ENCODE measurements at regions not wholly inside any gene's neighbourhood (a gene's known extent, or its start where the extent isn't known, plus 50 kb on each side); places are given as distances from the start of the nearest gene placed in this dataset.
"Not testable (repeated sequence)": the region's sequence is repeated elsewhere in the genome, so short reads cannot be mapped to it uniquely, and the experiment has no call there.

DNA sequence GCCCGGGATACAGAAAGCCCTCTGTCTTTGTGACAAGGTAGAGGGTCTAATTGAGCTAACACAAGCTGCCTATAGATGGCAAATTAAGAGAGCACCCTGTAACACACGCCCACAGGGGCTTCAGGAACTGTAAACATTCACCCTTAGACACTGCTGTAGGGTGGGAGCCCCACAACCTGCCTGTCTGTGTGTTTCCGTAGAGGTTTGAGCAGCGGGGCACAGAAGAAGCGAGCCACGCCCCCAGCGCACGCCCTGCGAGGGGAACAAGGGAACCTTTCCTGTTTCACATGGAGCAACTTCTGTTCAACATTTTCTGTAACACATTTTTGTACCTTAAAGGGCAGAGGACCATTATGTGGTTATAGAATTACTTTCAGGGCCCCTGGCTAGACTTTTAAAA is 231.7 kb upstream of the EXOC2 start:
- no peak for DNase-seq

DNA sequence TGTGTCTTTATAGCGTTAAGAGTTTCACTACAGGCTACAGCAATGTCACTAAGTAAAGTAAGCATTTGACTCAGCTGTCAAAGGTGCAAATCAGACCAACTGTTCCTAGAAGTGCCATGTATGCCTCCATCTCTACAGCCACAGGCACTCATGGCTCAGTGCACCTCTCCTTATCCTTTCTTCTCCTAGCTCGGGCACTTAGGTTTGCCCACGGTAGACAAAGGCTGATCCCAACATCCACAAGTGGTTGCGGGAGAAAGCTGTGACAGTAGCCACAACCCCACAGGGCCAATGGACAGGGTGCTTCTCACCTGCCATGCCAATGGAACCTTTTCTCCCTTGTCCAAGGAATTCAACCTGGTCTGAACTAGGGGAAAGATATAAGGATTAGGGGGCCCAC is 228.5 kb upstream of the EXOC2 start:
- no peak for DNase-seq

DNA sequence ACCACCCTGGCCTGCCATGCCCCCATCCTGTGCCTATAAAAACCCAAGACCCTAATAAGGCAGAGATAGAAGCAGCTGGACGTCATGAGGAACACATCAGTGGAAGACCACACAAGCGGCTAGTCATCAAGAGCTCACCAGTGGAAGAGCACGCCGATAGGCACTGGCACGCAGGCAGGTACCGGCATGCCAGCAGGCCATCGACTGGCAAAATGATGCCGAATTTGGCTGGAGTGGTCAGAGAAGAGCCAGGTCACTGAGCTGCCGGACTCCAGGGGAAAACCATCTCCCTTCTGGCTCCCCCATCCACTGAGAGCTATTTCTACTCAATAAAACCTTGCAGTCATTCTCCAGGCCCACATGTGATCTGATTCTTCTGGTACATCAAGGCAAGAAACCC is 227.6 kb upstream of the EXOC2 start:
- DNase-seq, result no peak

DNA sequence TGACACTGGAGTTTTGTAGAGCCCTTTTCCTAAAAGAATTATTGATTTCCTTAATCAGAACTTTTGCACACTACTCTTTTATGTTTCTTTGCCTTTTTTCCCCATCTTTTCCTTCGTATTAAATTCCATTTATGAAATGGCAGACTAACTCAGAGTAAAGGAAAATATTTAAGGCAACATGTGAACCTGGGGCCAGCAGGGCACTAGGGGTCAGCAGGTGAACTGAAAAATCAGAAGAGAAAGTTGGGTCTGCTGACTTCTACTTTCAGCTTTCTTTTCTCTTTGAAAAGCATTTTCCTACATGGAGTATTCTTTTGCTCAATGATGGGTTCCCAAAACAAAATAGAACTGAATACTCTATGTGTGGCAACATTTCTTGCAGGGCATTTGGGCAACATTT is 226.6 kb upstream of the EXOC2 start:
- DNase-seq, result no peak

DNA sequence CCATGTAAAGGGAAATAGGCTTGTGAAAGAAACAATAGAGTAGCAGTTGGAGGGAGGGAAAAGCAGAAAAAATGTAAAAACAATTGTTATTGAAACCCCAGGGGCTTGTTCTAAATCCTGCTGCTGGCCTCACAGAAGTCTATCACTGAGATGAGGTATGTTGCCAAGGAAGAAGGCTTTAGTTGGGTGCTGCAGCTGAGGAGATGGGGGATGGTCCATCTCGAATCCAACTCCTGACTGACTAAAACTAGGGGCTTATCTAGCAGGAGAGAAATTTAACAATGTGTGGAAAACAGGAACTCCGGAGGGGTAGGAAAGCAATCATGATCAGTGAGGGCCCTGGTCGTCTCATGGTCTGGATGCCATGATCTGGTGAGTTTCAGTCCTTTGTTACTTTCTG is 225.0 kb upstream of the EXOC2 start:
- DNase-seq, result no peak

DNA sequence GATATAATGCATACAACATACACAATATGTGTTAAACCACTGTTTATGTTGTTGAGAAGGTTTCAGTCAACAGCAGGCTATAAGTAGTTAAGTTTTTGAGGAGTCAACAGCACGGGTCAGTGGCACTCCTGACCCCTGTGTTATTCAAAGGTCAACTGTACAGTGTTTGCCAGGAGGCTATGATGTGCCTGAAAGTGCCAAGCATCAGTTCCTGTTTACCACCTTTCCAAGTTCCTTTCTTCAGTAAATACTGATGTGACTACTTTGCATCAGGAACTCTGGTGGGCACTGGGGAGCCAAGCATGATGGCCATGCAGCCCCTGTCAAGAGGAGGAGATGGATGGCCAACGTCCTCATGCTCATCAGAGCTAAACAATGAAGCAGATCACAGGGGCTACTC is 224.4 kb upstream of the EXOC2 start:
- no peak for DNase-seq

DNA sequence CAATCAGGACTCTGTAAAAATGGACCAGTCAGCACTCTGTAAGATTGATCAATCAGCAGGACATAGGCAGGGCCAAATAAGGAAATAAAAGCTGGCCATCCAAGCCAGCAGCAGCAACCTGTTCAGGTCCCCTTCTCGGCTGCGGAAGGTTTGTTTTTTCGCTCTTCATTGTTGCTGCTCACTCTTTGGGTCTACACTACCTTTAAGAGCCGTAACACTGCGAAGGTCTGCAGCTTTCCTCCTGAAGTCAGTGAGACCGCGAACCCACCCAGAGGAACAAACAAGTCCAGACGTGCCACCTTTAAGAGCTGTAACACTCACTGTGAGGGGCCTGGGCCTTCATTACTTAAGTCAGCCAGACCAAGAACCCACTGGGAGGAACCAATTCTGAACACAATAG is 223.2 kb upstream of the EXOC2 start:
- no peak for DNase-seq

DNA sequence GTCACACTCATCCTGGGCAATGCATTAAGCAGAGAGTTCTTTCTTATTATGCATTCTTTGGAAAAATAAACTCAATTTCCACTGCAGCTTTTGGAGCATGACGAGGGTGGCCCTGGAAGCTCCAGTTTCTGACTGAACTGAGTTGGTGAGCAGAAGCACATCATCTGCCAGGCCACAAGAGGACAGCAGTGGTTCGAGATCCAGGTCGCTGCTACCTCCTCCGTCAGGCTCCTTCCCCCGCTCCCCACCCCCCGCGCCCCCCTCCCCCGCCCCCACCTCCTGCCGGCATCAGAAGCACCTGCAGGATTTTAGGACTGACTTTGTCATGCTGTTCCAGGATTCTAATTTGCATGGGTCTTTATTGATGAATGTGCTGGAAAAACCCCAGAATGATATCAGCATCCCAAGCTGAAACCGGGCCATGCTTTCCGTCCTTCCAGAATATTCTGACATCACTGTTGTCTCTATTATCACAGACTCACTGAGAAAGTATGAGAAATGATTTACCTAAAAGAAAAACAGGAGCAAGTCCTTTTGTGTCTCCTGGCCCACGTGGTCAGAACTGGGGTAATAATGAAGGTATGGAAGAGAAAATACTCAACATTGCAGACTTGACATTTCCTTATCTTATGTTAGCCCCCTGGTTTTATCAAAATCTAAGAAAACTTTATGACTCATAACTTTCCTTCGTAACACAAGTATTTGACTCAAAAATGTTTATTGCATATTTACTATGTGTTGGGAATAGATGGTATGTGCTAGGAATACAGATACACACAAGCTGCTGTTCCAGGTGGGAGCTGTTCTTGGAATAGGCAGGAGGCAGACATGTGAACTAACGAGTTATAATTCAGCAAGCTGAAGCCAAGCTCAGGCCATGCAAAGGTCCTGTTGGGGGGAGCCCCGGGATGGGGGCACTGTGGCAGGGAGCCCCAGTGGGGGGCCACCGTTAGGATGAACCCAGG is 220.2 kb upstream of the EXOC2 start:
- DNase-seq, result peak; percentile 4

DNA sequence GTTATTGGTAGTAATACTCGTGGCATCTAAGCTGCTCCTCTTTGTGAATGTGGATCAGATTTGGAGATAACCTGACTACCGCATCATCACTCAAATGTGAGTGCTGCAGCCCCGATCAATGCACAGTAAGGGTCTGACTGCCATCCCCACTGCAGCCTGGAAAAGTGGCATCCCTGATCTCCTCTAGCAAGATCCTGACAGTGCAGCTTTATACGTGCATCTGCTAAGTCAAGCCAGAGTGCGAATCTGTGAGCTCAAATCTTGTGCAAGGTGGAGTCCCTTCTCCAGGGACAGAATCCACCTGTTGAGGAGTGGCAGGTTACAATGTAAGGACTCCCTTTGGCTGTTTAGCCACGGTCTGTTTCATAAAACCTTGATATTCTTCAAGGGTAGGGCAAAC is 215.0 kb upstream of the EXOC2 start:
- DNase-seq, result no peak

DNA sequence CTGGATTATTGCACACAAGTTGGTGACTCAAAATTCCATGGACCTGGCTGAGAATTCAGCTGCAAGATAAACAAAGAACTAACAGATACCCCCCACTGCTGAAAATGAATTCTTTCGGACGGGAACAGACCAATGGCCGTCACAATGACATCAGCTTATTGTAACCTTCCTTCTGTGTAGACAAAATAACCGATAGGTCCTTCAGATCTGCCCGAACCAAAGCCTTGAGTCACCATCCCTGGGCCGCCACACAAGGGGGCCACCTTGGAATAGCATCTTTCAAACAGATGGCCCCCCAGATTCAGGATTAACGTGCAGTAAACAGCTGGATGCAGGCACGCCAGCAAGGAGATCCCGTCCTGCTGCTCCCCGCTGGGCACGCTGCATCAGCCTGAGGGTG is 214.0 kb upstream of the EXOC2 start:
- DNase-seq, result no peak

DNA sequence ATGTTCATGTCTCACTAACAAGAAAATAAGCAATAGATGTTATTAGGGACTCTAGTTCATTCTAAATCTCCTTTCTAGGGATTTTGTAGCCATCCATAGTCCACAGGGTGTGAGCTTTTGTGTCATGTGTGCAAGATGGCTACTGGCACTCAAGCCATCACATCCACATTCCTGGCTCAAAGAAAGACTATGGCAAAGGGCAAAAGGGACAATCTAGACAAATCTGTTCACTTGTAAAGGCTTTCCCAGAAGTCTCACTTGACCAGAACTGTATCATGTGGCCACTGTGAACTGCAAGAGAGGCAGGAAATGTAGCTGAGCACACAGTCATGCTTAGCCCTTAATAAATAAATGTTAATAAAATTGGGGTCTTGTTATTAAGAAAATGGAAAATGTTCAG is 212.6 kb upstream of the EXOC2 start:
- no peak for DNase-seq

DNA sequence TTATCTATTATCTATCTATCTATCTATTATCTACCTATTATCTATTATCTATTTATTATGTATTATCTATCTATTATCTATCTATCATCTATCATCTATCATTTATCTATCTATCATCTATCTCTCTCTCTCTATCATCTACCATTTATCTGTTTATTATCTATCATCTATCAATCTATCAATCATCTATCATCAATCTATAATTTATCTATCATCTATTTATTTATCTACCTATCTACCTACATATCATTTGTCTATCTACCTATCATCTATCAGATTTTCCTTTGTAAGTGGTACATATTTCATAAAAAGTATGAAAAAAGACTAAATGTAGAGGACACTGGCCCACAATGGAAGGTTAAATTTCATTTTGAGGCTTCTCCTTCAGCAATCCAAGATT is 212.1 kb upstream of the EXOC2 start:
- no peak for DNase-seq

DNA sequence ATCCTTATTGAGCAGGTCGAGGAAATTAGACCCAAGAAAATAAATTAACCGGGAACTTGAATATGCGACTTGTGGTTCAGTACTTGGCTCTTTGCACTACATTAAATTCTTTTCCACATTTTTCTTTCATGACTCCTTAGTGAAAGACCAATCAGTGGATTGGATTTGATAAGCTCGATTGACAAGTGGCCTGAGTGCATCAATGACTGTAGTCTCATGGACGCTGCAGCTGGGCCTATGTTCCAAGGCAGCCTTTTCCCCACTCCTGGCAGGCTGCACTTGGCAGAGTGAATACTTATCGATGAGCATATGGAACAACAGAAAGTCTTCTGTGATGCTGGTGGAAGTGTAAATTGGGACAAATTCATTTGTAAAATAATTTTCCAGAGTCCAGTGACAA is 210.8 kb upstream of the EXOC2 start:
- no peak for DNase-seq

DNA sequence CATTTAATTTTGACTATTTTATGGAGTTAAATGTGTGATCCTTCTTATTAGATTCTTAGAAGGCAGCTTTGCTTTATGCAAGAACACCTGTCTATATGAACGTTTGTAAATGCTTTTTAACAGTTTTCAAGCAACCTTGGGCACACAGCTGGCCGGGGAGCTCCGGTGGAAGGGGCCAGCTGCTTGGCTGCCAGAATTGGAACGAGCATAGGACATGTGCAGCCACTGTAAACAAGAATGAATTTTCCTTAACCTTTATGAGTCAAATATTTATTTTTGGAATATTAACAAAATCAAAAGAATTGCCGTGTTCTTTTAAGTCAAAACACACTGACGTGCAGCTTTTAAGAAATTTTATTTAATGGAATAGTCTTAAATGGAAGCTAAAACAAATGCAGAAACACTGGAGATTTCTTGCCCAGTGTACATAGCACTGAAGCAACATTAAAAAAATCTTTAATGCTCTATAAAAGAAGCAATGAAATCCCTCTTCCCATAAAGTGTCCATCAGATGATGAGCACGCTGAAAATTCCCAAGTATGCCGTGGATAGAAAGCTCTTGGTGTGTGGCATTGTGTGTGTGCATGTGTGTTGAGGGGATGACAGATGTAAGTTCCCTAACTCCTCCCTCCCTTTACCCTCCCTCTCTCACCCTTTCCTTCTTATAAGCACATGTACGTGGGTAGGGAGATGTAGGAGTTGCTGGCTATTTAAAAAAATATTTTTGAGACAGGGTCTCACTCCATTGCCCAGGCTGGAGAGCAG is 208.9 kb upstream of the EXOC2 start:
- no peak for DNase-seq

DNA sequence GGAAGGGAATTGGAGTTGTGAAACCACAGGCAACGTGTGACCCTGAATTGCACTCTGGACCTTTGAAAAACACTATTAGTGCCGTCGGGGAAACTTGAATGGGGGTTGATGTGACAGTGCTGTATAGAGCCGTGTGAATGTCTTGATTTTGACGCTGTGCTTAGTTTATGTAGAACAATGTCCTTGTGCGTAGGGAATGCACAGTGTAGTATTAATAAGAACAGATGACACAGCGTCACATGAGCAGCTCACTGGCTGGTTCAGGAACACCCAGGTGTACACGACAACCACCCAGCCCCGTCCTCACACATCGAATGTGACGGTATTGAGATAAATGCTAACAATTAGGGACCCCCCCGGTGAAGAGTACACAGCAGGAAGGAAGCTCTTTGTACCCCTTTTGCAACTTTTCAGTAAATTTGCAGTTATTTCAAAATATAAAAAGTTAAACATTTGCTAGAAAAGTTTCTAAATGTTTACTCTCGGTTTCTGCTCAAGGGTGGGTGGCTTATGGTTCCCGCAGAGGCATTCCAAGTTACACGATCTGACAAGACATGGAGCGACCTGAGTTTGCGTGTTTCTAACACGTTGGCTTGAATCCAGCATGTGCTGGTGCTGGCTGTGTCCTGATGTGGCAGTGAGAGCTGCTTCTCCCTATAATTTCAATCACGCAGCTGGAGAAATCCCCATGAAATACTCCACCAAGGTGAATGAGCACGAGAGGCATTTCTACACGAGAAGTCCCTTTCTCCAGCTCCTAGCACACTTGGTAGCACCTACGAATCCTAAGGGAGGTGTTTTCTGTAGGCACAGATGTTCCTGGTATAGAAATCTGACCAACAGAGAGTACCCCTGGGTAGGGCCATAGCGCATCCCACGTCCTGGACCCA is 208.0 kb upstream of the EXOC2 start:
- DNase-seq, result no peak

DNA sequence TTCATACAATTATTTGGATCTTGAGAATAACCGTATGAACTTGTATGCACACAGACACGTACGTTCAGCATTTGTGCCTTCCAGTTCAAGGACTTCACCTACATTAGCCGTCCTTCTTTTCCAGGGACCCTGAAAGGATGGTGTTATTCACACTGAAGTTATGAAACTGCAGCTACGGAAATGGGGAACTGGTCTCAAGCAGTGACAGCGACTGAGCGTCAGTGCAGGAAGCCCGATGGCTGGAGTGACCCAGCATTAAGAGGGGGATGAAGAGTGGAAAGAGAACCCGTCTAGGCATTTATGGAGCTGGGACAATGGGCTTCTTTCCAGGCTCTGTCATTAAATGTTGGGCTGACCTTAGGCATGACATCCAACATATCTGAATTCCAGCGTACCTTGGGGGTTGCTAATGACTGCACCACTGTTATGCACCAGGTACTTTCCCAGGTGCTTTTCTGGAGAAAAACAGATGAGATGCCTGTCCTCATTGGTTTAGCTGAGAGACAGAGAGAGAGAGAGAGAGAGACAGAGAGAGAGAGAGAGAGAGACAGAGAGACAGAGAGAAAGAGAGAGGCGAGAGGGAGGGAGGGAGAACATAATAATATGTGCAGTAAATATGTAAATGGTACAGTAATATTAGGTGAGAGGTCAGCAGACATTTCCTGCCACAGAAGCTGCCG is 204.7 kb upstream of the EXOC2 start:
- no peak for DNase-seq

DNA sequence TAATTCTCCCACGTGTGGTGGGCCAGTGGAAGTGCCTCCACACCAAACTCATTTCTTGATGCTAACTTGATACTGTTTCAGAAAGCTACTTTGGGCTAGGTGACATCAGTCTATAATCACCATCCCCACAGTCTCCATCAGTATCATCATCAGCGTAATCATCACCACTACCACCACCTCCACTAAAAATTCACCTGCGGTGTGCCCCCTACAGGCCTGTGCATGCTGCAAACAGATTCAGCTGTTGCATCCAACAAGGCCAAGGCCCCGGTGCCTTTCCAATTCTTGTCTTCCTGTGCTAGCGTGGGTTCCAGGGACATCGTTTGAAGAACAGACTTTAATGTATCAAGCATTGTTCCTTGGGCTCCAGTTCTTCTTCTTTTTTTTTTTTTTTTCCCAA is 201.3 kb upstream of the EXOC2 start:
- no peak for DNase-seq

DNA sequence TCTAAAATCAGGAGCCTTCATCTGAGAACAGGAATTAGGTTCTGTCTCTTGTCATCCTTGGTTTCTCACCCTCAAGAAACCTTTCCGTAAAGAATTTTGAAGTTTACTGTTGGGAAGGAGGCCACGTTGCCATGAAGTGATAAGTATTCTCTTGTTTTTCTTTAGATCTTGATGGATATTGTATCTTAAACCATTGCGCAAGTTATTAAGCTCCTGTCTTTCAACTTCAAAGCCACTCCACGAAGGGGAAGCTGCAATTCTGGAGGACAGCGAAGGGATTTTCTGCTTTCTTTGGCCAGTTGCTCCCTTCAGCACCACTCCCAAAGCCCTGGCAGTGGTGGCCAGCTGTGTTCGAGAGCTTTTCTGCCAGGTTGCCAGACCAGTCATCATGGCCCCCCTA is 198.1 kb upstream of the EXOC2 start:
- DNase-seq, result no peak

DNA sequence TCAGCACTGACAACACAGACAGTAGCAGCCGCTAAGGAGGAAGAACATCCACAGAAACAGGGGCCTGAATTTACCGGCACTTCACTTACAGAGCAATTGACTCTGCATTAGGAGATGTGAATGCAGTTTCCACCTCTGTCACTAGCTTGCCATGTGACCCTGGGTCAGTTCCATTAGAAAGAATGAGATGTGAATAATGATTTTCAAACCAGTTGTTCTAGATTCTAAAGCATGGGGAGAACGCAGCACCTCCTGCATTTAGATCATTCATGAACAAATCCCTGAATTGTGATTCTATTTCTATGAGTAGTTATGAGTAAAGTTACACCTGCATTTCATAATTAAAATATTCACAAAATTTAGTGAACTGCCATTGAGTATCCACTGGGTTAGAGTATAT is 197.3 kb upstream of the EXOC2 start:
- DNase-seq, result no peak

DNA sequence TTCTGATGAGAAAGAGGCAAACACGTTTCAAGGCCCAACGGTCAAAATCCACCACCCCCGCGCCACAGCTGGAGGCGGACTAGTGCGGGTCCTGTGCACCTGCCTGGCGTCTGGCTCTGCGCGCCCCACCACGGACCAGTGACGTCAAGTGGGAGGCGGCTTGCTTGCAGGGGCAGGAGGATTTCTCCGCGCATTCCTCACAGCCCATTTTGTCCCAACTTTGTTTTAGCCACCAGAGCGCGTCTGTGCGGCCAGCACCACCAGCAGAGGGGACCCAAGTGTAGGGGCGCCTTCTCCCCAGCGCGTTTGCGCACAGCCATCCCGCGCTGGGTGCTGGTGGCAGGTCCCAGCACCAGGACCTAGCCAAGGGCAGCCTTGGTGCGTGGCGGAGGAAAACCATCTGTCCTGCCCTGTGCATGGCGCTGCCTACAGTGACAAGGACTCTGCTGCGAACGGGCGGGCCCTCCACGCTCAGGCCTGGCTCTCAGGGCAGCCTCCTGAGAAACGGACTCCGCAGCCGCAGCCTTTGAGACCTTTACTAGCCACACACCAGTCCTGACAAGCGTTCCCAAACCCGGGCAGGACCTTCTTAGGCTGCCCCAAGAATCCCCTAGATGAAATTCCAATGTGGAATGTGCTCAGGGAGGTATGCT is 194.8 kb upstream of the EXOC2 start:
- DNase-seq, result no peak

DNA sequence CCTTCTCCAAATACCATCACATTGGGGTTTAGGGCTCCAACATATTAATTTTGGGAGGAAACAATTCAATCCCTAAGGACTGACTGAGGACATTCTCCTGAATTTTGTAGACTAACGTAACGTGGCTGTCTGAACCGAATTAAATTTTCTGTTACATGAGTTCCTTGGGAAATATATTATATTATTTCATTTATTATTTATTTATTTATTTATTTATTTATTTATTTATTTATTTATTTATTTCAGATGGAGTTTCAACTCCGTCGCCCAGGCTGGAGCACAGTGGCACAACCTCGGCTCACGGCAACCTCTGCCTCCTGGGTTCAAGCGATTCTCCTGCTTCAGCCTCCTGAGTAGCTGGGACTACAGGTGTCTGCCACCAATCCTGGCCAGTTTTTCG is 193.2 kb upstream of the EXOC2 start:
- DNase-seq, result not testable (repeated sequence)

DNA sequence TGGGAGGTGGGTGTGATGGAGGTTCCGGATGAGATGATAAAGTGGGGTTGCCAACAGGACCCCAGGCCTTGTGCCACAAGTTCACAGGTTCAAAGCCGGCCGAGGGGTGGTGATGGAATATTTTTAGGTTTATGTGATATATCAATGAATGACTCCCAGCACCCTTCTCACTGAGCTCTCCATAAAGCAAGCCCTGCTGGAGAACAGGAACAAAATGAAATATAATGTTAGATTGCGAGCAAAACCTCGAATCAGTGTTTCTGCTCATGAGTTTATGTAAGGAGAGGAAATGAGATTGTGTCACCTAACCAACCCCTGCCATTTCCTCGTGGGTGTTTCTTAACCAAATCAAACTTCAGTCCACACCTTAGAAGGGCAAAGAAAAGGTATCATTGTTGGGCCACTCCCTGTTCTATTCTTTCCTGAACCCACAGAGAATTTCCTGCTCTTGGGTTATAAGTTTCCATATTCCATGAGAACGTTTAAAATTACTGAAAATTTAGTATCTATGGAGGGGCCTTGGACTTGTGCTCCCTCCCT is 192.2 kb upstream of the EXOC2 start:
- DNase-seq, result no peak

All from SHP77 treated with DMSO at 0.1 percent for 48 hours (cell line).